Transverse colon (tissue), 3 donors: ENCODE measurements at regions not wholly inside any gene's neighbourhood (a gene's known extent, or its start where the extent isn't known, plus 50 kb on each side); places are given as distances from the start of the nearest gene placed in this dataset.

Experiments
- POLR2A ChIP-seq: fragments of 450-650 bp; IDR thresholded peaks from one replicate; pipeline ENCODE4 v1.6.1; 2016; ENCODE audit warnings: antibody characterized with exemption, mild to moderate bottlenecking, moderate library complexity
- TF ChIP-seq, protein P1 (sequence below), 5 experiments: fragments of 200-600 bp in 3 of 5; fragments of 450-650 bp in 2 of 5; sonication (generic) in 3 of 5; IDR thresholded peaks; 1 replicate in 2 of 5; 2 replicates in 3 of 5; pipeline ENCODE4 v1.5.1; 2016 to 2017; ENCODE audit warnings: antibody characterized with exemption in 5 of 5, inconsistent platforms in 3 of 5, mild to moderate bottlenecking in 2 of 5, moderate library complexity in 1 of 5

DNA sequence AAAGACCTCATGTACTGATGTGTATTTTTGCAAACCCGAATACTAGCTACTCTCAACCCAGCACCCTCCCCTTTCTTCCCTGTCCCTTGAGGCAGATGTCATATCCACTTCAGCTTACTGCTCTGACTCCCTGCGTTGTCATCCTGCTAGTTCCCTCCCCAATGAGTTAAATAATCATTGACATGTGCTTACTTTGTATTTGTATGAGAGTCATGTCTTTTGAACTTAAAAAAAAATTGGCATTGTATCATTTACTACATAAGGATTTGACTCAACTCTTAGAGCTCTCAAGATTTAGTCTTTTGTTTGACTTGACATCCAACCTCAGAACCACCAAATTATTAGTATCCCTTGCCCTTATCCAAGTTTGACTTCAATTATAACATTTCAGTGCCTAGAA lies 219.7 kb upstream of the TUT7 start:
- TF ChIP-seq, protein P1, sequence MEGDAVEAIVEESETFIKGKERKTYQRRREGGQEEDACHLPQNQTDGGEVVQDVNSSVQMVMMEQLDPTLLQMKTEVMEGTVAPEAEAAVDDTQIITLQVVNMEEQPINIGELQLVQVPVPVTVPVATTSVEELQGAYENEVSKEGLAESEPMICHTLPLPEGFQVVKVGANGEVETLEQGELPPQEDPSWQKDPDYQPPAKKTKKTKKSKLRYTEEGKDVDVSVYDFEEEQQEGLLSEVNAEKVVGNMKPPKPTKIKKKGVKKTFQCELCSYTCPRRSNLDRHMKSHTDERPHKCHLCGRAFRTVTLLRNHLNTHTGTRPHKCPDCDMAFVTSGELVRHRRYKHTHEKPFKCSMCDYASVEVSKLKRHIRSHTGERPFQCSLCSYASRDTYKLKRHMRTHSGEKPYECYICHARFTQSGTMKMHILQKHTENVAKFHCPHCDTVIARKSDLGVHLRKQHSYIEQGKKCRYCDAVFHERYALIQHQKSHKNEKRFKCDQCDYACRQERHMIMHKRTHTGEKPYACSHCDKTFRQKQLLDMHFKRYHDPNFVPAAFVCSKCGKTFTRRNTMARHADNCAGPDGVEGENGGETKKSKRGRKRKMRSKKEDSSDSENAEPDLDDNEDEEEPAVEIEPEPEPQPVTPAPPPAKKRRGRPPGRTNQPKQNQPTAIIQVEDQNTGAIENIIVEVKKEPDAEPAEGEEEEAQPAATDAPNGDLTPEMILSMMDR (IDR thresholded peaks at IDR 0.05): no peak
- TF ChIP-seq POLR2A: no peak
